Small intestine (tissue), 7 donors: ENCODE measurements at regions not wholly inside any gene's neighbourhood (a gene's known extent, or its start where the extent isn't known, plus 50 kb on each side); places are given as distances from the start of the nearest gene placed in this dataset.

ENCODE experiments used
- DNase-seq, 2 donors: peaks; one replicate each; pipeline versions ENCODE4 v3.0.0 to v3.0.0-alpha.2; 2013
- FAIRE-seq: peaks from 2 replicates; lab custom pipeline; 2012; peaks lifted over from hg19 to GRCh38; lab: Jason Lieb, UNC
- H3K27ac ChIP-seq, 3 donors: one replicate each; pipeline ENCODE4 v1.5.1; 2013; ENCODE audit warnings: low read length in 2 of 3, mild to moderate bottlenecking in 2 of 3, control low read depth in 1 of 3, inconsistent platforms in 1 of 3, low read depth in 1 of 3, moderate library complexity in 1 of 3
- H3K27me3 ChIP-seq, 3 donors: one replicate each; pipeline ENCODE4 v1.6.1; 2013; ENCODE audit warnings: low read length in 3 of 3, inconsistent platforms in 1 of 3; ENCODE audit not compliant: control insufficient read depth in 3 of 3, insufficient read depth in 3 of 3
- H3K36me3 ChIP-seq, 3 donors: one replicate each; pipeline ENCODE4 v1.6.1; 2013; ENCODE audit warnings: low read length in 3 of 3, inconsistent platforms in 1 of 3, low read depth in 1 of 3, mild to moderate bottlenecking in 1 of 3, moderate library complexity in 1 of 3; ENCODE audit not compliant: control insufficient read depth in 3 of 3, insufficient read depth in 2 of 3
- H3K4me1 ChIP-seq, 3 donors: one replicate each; pipeline ENCODE4 v1.6.1; 2013; ENCODE audit warnings: low read length in 2 of 3, inconsistent platforms in 1 of 3, low read depth in 1 of 3, mild to moderate bottlenecking in 1 of 3, moderate library complexity in 1 of 3; ENCODE audit not compliant: control insufficient read depth in 3 of 3, insufficient read depth in 2 of 3
- H3K4me3 ChIP-seq, 3 donors: one replicate each; pipeline ENCODE4 v1.5.1; 2013; ENCODE audit warnings: low read length in 3 of 3, control low read depth in 1 of 3, inconsistent platforms in 1 of 3, low read depth in 1 of 3, mild to moderate bottlenecking in 1 of 3, moderate library complexity in 1 of 3
- H3K9me3 ChIP-seq, 2 donors: one replicate each; pipeline ENCODE4 v1.6.1; 2013; ENCODE audit warnings: low read depth in 1 of 2, low read length in 1 of 2; ENCODE audit not compliant: control insufficient read depth in 2 of 2, insufficient read depth in 1 of 2
- WGBS, 3 donors: extraction: QIAGEN DNeasy Blood & Tissue Kit; methylation state at CpG; one replicate each; pipeline ENCODE4 v1.1.7; 2013; 5-methylcytosine and 5-hydroxymethylcytosine counted together
- donor health status: healthy with polysubstance abuse.
- donor health status: control.
- donor health status: control.
- donor health status: Bipolar disorder and iron deficiency.
- donor health status: healthy.

- H3K4me3 ChIP-seq, result no peak overlapping the region
- DNase-seq (no peak), FAIRE-seq (no peak)
- no peak overlapping the region for H3K27ac ChIP-seq
- no peaks in the 10 kb centered on the region for H3K4me1 ChIP-seq
- H3K36me3 ChIP-seq, result no peaks in the 10 kb centered on the region
- no peaks in the 10 kb centered on the region for H3K9me3 ChIP-seq
- no peaks in the 10 kb centered on the region for H3K27me3 ChIP-seq
Observed at GRCh38 chr2:83481436-83481835, 977.6 kb downstream of the SUCLG1 start.

- no peak for DNase-seq
- Histone ChIP-seq H3K27ac (no peak overlapping the region), H3K27me3 (no peaks in the 10 kb centered on the region), H3K36me3 (no peaks in the 10 kb centered on the region), H3K9me3 (no peaks in the 10 kb centered on the region), H3K4me1 (no peaks in the 10 kb centered on the region), H3K4me3 (no peak overlapping the region)
- WGBS, 3 donors, result 44 to 60% (median 60%) methylated on average over 4 of the region's 4 CpGs
- no peak for FAIRE-seq
Observed at GRCh38 chr2:83478037-83478436, 981.0 kb downstream of the SUCLG1 start.

GRCh38 chr2:83475371-83475770, 983.7 kb downstream of the SUCLG1 start:
- no peaks in the 10 kb centered on the region for H3K27me3 ChIP-seq
- no peak for FAIRE-seq
- H3K36me3 ChIP-seq, result no peaks in the 10 kb centered on the region
- no peaks in the 10 kb centered on the region for H3K9me3 ChIP-seq
- H3K4me3 ChIP-seq, result no peak overlapping the region
- H3K4me1 ChIP-seq, result no peaks in the 10 kb centered on the region
- H3K27ac ChIP-seq, result no peak overlapping the region
- 88 to 95% (median 91%) methylated on average over 2 of the region's 2 CpGs for WGBS, 3 donors
- no peak for DNase-seq

- H3K36me3 ChIP-seq, result no peaks in the 10 kb centered on the region
- no peaks in the 10 kb centered on the region for H3K27me3 ChIP-seq
- no peak overlapping the region for H3K27ac ChIP-seq
- FAIRE-seq (no peak), DNase-seq (peak in 1 of 2 donors; percentile 35)
- no peaks in the 10 kb centered on the region for H3K4me1 ChIP-seq
- no peak overlapping the region for H3K4me3 ChIP-seq
- no peaks in the 10 kb centered on the region for H3K9me3 ChIP-seq
- WGBS, 3 donors, result 13 to 49% (median 25%) methylated on average over 1 of the region's 1 CpG
Observed at GRCh38 chr2:83471655-83472054, 987.4 kb downstream of the SUCLG1 start.

- FAIRE-seq (no peak), DNase-seq (no peak)
- no peak overlapping the region for H3K4me3 ChIP-seq
- no peaks in the 10 kb centered on the region for H3K36me3 ChIP-seq
- no peak overlapping the region for H3K27ac ChIP-seq
- no peaks in the 10 kb centered on the region for H3K4me1 ChIP-seq
- H3K9me3 ChIP-seq, result no peaks in the 10 kb centered on the region
- no peaks in the 10 kb centered on the region for H3K27me3 ChIP-seq
Observed at GRCh38 chr2:83470928-83471327, 988.2 kb downstream of the SUCLG1 start.

- no peak overlapping the region for H3K27ac ChIP-seq
- no peak for FAIRE-seq
- WGBS, 3 donors, result 57 to 82% (median 71%) methylated on average over 1 of the region's 1 CpG
- no peaks in the 10 kb centered on the region for H3K9me3 ChIP-seq
- no peaks in the 10 kb centered on the region for H3K4me1 ChIP-seq
- H3K36me3 ChIP-seq, result no peaks in the 10 kb centered on the region
- no peak overlapping the region for H3K4me3 ChIP-seq
- no peak for DNase-seq
- no peaks in the 10 kb centered on the region for H3K27me3 ChIP-seq
Observed at GRCh38 chr2:83464444-83464843, 994.6 kb downstream of the SUCLG1 start.

- FAIRE-seq, result no peak
- DNase-seq, result no peak
- no peaks in the 10 kb centered on the region for H3K27me3 ChIP-seq
- H3K9me3 ChIP-seq, result no peaks in the 10 kb centered on the region
- H3K27ac ChIP-seq, result no peak overlapping the region
- H3K4me3 ChIP-seq, result no peak overlapping the region
- H3K4me1 ChIP-seq, result no peaks in the 10 kb centered on the region
- no peaks in the 10 kb centered on the region for H3K36me3 ChIP-seq
Observed at GRCh38 chr2:83462881-83463280, 996.2 kb downstream of the SUCLG1 start.

- no peaks in the 10 kb centered on the region for H3K4me1 ChIP-seq
- H3K36me3 ChIP-seq, result no peaks in the 10 kb centered on the region
- no peaks in the 10 kb centered on the region for H3K9me3 ChIP-seq
- H3K4me3 ChIP-seq, result no peak overlapping the region
- WGBS, 3 donors, result 30 to 78% (median 56%) methylated on average over 3 of the region's 3 CpGs
- FAIRE-seq (no peak), DNase-seq (no peak)
- no peak overlapping the region for H3K27ac ChIP-seq
- no peaks in the 10 kb centered on the region for H3K27me3 ChIP-seq
Observed at GRCh38 chr2:83461135-83461534, 997.9 kb downstream of the SUCLG1 start.

- Histone ChIP-seq H3K4me1 (no peaks in the 10 kb centered on the region), H3K27me3 (no peaks in the 10 kb centered on the region), H3K27ac (no peak overlapping the region), H3K4me3 (no peak overlapping the region), H3K9me3 (no peaks in the 10 kb centered on the region), H3K36me3 (no peaks in the 10 kb centered on the region)
- 10 to 49% (median 37%) methylated on average over 2 of the region's 2 CpGs for WGBS, 3 donors
- no peak for FAIRE-seq
- DNase-seq, result peak in 1 of 2 donors; percentile 1
Observed at GRCh38 chr2:83459456-83459855, 999.6 kb downstream of the SUCLG1 start.
